NCI-H524 treated with DMSO at 0.1 percent for 48 hours (cell line): ENCODE measurements at regions not wholly inside any gene's neighbourhood (a gene's known extent, or its start where the extent isn't known, plus 50 kb on each side); places are given as distances from the start of the nearest gene placed in this dataset.
"Not testable (repeated sequence)": the region's sequence is repeated elsewhere in the genome, so short reads cannot be mapped to it uniquely, and the experiment has no call there.

Source experiments
- DNase-seq: peaks from one replicate; lab custom pipeline; 2025; lab: John Stamatoyannopoulos, UW

DNA sequence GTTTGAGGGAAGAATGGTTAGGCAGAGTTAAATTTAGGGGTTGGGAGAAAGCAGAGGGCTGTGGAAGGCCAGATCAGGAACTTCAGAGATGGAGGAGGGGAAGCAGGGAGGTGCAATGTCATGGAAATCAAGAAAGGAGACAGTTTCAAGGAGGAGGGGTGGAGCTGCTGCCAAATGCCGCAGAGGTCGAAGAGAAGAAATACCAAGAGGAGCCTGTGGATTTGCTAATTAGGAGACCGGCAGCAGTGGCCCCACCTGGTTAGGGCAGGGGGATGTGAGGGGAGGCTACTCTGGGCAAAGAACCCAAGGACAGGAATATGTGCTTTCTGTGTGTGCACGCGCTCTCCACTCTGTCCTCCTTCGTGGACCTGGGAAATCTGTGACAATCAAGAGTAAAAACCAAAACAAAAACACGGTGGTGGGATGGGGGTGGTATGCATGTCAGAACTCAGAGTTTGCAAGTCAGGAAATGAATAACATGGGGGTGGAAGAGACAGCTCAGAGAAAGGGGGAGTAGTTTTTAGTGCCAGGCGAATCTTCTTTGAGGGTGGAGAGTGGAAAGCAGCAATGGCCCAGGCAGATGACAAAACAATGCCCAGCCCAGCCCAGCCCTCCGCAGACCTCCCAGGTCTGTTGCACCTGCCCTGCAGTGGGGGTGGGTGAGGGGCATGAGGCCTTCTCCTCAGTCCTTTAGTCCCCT is 102.9 kb upstream of the PAX2 start:
- no peak for DNase-seq

DNA sequence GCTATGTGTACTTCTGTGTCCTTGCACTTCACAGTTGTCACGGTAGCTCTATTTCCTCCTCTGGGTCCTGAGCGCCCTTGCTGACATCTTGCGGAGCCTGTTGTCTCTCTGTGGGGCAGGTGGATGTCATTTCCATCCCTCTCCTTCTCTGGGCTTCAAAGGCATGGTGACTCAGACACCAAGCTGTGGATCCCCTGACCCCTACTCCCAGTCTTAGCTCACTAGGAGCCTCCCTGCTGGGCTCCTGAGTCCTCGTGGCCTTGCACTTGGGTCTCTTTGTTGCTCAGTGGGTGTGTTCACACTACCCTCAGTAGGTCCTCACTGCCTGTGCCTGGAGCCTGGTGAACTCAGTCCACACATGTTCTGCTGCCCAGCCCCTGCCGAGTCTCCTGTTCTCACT is 100.3 kb upstream of the PAX2 start:
- no peak for DNase-seq

DNA sequence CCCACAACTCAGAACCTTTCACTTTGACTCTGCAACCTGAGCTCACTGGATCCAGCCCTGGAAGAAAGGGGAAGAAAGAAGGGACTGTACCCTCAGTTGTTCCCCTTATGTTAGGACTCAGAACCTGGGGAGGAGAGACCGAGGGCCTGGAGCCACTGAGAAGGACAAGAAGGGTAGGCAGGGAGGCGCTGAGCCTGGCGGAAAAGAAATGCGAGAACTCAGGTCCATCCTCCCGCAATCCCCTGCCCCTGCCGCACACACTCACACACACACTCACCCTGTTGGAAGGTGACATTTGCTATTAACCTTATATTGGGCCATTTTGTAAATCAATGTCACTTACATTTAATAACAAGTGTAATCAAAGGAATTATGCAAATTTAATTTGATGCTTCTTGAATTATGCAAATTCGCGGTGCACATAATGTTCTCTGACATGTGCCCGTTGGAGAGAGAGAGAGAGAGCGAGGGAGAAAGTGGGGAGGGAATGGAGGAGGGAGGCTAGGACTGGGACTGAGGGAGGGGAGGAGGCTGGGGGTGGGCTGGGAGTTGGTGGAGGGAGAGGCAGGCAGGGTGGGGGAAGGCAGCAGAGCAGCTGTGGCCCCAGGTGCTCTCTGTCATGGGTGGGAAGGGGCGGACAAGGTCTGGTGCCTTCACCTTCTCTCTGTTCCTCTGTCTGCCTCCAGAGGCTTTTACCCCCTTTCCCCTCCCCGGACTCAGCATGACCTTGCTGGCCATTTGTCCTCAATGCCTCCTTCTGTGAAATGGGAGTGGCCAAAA is 99.6 kb upstream of the PAX2 start:
- DNase-seq = no peak

DNA sequence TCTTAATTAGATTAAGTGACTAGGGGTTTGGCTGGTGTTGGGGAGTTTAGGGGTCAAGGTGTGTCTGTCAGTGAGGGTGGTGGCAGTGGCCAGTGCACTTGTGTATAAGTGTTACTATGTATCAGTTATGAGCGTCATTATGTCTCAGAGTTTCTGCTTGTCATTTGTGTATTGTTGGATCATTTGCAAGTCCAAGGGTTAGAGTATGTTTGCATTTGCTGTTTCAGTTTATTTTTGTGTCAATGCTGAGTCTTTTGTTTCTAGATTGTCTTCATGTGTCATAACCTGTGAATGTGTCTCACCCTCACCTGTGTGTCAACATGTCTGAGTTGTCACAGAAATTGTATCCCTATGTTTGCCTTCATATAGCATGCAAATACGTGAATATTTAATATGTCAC is 97.5 kb upstream of the PAX2 start:
- no peak for DNase-seq

DNA sequence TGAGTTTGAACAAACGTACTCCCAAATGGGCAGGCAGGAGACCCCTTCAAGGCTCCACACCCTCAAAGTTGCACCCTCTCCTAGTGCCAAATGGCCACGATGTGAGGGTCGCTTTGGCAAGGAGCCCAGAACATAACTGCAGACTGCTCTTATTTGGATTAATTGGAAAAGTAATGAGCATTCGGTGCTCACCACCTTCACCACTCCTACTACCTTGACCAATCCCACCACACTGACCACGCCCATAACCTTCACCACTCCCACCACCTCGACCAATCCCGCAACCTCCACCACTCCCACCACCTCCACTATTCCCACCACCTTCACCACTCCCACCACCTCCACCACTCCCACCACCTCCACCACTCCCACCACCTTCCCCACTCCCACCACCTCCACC is 94.7 kb upstream of the PAX2 start:
- no peak for DNase-seq

DNA sequence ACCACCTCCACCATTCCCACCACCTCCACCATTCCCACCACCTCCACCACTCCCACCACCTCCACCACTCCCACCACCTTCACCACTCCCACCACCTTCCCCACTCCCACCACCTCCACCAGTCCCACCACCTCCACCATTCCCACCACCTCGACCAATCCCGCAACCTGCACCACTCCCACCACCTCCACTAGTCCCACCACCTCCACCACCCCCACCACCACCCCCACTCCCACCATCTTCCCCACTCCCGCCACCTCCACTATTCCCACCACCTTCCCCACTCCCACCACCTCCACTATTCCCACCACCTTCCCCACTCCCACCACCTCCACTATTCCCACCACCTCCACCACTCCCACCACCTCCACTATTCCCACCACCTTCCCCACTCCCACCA is 94.3 kb upstream of the PAX2 start:
- DNase-seq = not testable (repeated sequence)

DNA sequence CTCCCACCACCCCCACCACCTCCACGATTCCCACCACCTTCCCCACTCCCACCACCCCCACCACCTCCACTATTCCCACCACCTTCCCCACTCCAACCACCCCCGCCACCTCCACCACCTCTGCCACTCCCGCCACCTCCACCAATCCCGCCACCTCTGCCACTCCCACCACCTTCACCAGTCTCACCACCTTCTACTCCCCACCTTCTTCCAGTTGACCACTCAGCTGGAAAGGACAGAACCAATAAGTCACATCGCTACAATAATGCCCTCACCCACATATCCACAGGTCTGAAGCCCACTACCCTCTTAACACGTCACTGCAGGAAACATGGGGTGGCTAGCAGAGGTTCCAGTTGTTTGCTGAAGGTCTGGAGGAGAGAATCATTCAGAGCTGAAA is 93.5 kb upstream of the PAX2 start:
- DNase-seq = no peak

DNA sequence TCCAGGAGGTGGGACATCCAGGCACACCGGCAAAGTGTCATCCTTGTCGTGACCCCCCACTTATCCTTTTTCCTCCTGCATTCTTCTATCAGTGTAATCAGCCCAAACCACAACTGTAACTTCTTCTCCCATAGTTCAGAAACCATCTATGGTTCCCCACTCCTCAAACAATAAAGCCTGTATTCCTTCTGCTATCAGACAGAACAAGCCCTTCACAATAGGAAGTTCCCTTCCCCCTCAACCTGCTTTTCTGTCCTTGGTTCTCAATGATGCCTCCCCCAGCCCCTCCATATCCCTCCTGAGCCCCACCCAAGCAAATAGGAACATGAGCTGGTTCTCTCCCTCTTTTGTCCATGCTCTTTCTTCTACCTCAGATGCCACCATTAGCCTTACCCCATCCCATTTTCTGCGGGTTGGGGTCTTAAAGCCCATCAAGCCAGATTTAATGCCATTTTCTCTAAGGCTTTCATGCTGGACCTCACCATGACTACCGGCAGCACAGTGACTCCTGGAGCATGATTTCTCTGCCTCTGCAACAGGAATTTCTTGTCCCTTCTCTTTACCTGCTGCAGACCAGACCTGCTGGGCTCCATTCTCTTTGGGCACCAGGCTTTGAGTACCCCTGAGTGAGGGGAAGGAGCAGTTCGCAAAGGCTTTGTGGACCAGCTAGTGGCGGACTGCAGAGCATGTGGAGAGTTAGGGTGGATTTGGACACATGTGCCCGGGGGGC is 92.8 kb upstream of the PAX2 start:
- no peak for DNase-seq

DNA sequence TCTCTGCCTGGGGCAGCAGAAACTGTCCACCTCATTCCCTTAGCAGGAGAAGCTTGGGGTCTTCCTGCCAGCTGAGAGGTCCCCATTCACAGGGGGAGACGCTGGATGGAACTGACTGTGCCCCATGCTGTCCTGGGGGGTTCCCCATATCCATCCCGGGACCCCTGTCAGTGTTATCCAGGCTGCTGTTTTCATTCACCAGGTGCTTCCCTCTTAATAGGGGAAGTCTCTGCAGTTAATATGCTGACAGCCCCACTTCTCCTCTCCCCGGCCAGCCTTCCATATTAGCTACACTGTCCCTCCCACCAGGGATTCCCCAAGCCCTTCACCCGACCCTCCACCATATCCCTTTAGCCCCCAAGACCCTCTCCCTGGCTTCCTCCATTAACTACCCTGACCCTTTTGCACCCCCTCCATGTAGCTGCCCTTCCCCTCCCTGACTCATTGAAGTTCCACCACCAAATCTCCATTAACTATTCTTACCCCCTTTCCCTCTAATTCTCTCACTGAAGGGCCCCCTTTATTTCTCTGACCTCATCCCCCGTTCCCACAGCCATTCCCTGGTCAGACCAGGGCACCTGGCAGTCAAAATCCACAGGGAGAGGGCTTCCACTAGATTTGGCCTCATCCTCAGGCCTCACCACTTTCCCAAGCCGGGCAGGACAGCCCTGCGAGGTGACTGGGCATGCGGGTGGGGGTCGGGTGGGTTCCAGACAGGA is 92.0 kb upstream of the PAX2 start:
- DNase-seq = no peak

DNA sequence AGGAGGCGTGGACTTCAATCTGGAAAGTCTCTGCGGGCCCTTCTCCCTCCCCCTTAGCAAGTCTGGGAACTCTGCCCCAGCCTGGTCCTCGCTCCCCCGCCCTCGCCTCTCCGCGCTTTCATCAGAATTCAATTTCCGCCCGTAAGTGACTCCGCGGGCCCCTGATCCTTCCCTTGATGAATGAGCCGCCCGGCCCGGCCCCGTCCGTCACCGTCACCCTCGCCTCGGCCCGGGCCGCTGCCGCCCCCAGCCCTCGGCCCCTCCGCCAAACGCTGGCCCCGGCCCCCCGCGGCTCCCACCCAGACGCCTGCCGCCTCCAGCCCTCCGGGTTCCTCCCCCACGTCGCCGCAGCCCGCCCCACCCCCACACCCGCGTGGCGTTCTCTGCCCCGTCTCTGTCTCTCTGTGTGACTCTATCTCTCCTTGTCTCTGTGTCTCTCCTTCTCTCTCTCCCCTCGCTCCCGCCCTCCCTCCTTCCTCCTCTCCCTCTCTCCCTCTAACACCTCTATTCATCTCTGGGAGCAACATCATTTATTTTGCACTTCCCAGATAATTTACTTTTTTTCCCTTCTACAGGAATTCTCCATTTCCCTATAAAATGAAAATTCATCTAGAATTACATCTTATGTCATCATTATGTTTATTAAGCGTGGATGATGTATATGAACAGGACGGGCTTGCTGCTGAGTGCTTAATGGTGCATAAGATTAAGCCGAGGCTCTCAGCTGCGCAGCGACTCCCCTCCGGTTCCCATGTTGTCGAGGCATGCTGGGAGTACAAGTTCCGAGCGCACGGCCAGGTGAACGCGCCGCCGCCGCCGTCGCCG is 91.2 kb upstream of the PAX2 start:
- DNase-seq = no peak

DNA sequence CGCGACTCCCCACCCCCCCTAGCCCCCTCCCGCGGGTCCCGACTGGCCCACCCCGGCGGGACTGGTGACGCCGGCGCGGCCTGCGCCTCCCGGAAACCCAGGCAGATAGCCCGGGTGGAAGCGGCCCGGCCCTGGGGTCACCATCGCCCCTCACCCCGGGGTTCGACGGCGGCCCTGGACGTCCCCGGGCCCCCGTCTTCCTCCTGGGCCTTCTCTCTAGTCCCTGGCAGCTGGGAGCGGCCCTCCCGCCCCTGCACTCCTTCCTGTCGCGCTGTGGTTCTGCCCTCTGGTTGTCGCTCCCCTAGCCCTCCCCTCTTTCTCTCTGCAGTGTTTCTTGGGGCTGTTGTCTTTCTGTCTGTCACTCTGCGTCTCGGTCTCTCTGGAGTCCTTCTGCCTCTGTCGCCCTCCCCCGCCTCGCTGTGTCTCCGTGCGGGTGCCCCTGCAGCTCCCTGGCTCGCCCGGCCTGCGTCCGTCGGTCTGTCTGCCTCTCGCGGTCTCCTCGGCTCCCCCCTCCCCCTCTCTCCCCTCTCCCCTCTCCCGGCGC is 90.5 kb upstream of the PAX2 start:
- no peak for DNase-seq

DNA sequence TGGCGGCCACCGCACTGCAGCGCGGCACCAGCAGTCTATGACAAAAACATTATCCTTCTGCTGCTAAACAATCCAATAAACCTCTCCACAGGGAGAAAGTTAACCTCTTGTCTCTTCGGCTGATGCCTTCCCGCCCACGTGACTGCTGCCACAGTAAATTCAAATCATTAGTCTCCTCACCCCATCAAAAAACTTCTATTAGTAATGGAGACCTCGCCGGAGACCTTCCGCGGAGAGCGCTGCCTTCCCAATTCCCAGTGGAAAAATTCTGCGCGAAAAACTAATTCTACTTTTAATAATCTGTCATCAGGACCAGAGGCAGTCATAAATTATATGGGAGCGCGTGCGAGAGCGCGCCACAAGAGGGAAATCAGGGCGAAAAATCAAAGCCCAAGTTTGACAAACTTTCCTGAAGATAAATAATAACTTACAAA is 90.0 kb upstream of the PAX2 start:
- no peak for DNase-seq

DNA sequence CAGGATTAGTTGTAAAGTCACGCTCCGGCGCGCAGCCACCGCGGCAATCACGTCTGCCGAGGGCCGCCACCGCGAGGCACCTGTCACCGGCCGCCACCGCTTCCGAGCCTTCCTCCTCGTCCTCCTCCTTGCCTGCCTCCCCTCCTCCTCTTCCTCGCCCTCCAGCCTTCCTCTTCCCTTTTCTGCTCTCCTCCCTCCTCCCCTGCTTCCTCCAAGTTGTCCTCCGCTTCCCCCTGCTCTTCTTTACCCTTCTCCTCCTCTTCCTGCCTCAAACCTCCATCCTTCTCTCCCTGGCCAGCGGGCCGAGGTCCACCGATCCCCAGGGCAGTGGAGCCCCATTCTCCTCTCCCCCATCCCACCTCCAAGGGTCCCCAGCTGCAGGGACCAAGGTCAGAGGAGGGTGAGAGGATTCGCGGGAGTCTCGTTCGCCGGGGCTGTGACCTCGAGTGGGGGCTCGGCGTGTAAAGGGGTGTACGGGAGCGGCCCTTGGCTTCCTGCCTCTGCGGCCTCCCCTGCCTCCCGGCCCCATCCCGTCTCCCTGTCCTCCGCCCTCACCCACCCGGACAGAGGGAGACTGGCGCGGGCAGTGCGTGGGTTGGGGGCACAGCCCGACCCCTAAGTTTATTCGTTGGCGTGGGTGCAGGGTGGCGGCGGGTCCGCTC is 89.5 kb upstream of the PAX2 start:
- DNase-seq = no peak

DNA sequence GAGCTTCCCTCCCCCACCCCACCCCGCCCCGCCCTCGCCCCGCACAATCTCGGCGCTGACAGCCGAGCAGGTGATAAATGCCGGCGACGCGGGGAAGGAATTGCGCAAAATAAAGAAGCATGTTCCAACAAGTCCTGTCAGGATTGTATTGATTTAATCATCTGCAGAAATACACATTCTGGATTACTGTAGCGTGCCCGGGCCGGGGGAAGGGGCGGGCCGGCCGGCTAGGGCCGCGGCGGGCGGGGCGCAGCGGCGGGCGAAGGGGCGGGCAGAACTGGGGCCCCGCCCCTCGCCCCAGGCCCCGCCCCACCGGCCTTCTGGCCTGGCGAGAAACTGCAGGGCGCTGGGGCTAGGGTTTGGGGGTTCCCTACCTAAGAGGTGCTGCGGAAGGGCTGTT is 88.9 kb upstream of the PAX2 start:
- no peak for DNase-seq

DNA sequence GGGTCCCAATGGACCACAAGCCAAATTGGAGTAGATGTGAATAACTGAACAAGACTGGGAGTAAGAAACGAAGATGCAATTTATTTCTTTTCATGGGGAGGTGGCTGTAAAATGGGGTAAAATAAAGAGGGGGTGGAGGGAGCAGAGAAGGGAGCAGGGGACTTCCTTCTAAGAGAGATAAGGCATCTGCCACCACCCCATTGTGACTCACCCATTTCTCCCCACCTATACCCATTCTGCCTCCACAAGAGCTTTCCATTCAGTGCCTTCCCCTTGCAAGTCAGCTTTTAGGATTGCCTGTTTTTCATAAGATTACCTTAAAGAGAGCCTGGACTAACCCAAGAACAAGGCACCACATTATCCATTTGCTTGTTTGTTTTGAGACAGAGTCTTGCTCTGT is 87.1 kb upstream of the PAX2 start:
- no peak for DNase-seq

DNA sequence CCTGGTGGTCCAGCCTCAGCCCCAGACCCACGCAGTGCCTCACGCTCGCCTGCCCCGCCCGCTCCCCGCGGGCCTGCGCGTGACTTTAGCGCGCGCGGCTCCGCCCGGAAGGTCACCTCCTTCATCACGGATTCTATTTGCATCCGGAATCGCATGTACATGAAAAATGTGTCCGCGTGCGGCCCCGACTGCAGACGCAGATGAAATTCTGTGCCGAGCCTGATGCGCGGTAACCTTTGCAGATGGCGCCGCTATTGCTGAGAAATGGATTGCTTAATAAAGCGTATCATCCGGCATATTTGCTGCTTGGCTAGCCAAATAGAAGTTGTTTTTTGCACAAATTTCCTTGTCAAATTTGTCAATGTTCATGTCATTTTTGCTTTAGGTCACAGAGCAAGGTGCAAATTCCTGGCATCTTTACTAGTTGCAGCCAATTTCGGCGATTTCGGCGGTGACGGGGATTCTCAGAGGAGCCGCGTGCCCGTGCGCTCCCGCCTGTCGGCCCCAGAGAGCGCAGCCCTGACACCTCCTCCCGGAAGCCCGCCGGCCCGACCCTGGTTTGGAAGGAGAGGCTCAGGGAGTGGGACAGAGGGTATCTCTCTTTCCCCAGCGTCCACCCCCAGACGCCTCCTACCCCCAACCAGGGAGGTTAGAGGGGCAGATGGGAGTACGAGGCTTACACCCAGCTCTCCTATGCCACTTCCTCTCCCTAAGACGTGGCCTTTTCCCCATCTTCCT is 85.9 kb upstream of the PAX2 start:
- DNase-seq = no peak

DNA sequence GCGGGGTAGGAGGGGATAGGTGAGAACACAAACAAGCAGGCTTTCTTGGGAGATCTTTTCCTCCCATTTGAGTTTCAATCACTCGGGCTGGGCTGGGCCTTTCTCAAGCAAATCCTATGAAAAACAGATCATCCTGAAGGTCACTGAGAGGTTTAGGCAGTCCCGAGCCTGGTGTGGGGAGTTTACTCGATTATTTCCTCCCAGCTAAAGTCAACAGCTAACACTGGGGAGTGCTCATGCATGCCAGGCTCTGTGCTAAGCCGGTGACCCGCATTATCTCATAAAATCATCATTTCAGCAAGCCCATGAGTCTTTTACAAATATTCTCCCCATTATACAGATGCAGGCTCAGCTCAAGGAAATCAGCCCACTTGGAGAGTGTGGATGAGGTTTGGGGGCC is 85.0 kb upstream of the PAX2 start:
- no peak for DNase-seq

DNA sequence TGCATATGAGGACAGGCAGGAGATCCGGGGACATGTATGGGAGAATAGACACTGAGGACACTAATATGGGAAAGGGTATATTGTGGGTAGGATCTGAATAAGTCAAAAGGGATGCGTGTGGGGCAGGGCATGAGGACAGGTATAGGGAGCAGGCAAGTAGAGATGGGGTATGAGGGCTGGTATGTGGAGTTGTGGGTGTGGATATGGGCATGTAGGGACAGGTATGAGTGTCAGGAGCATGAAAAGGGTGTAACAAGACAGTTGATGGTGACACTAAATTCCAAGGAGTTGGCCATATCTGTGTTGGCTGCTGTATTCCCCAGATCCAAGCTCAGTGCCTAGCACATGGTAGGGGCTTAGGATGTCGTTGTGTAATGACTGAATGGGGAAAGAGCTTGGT is 84.4 kb upstream of the PAX2 start:
- no peak for DNase-seq

DNA sequence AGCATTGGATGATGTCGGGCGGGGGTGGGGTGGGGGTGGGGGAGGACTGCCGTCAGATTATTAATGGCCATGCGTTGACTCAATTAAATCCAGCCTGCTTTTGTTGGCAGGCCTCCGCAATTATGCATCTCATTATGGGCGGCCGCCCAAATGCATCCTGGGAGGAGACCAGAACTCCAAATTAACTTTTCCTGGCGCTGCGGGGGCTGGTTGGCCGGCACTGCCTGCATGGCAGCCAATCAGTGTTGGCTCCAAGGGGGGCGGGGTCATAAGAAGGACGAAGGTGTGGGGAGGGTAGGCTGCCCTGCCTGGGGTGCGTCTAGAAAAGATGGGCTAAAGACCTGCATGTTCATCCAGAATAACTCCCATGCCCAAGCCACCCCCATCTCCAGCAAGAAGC is 83.9 kb upstream of the PAX2 start:
- no peak for DNase-seq

DNA sequence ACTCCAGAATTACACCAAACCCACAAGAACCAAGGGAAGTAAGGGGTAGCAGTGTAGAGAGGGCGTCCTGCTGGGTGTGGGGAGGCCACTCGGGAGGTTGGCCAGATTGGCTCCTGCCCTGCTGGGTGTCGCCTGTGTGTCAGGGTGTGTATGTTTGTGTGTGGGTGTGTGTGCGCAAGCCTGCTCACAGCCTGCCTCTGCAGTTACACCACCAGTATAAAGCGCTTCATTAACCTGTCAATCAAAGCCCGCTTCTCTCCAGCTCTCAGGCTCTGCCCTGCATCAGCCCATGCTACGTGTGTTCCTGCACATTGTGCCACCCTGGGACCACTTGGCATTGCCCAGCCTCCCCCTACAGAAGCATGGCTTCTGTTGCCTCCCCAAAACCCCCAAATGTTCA is 83.3 kb upstream of the PAX2 start:
- DNase-seq = no peak
